Endothelial cell of umbilical vein (primary cell): ENCODE measurements at regions not wholly inside any gene's neighbourhood (a gene's known extent, or its start where the extent isn't known, plus 50 kb on each side); places are given as distances from the start of the nearest gene placed in this dataset.

Experiments
- BruUV-seq: library from RNA; stranded (reverse); fragments of 400-500 nt; replicated peaks from 2 replicates; lab custom pipeline; 2021; lab: Mats Ljungman, UMichigan
- CTCF ChIA-PET: fragments of 300-600, 350-600 bp; sonication (Branson Sonifier 250); formaldehyde crosslinking; loops from one replicate; lab custom pipeline; 2021; ENCODE audit warnings: antibody characterized with exemption, inconsistent platforms; lab: Charles Lee
- POLR2A ChIA-PET: fragments of 300-600, 350-600 bp; sonication (Branson Sonifier 250); formaldehyde crosslinking; loops from one replicate; lab custom pipeline; 2021; ENCODE audit warnings: antibody characterized with exemption, inconsistent platforms; lab: Charles Lee
- DNase-seq: peaks from one replicate; pipeline ENCODE4 v3.0.0-alpha.2; 2011; ENCODE audit warnings: low read depth, low spot score
- FAIRE-seq: peaks from 2 replicates; lab custom pipeline; 2011; peaks lifted over from hg19 to GRCh38; lab: Jason Lieb, UNC
- H2AFZ ChIP-seq: 2 replicates; pipeline ENCODE4 v1.6.0; 2012; ENCODE audit warnings: low read depth, low read length, control low read depth, inconsistent platforms
- H3K27ac ChIP-seq: 2 replicates; pipeline ENCODE4 v1.5.1; 2011; ENCODE audit warnings: low read depth, mild to moderate bottlenecking, control low read depth, low read length, moderate library complexity; ENCODE audit not compliant: insufficient read depth
- H3K27me3 ChIP-seq, 2 experiments: 2 replicates each; pipeline versions ENCODE4 v1.6.0 to v1.6.1; 2011; ENCODE audit warnings: low read length in 2 of 2, mixed read lengths in 1 of 2; ENCODE audit not compliant: control insufficient read depth in 2 of 2, insufficient read depth in 2 of 2
- H3K36me3 ChIP-seq, 2 experiments: 2 replicates in 1 of 2; 3 replicates in 1 of 2; pipeline ENCODE4 v1.5.1; 2011; ENCODE audit warnings: low read length in 2 of 2, mild to moderate bottlenecking in 1 of 2, moderate library complexity in 1 of 2; ENCODE audit not compliant: control insufficient read depth in 2 of 2, insufficient read depth in 2 of 2; ENCODE audit errors: extremely low read depth in 1 of 2
- H3K4me1 ChIP-seq: 3 replicates; pipeline ENCODE4 v1.5.1; 2011; ENCODE audit warnings: mild to moderate bottlenecking, low read length; ENCODE audit not compliant: control insufficient read depth, insufficient read depth; ENCODE audit errors: extremely low read depth
- H3K4me2 ChIP-seq: 2 replicates; pipeline ENCODE4 v1.6.1; 2011; ENCODE audit warnings: low read length, control low read depth, mixed read lengths; ENCODE audit not compliant: insufficient read depth
- H3K4me3 ChIP-seq, 3 experiments: fragments of 200-600 bp in 1 of 3; sonication (generic), shearing (Covaris generic) in 1 of 3; replicated peaks in 1 of 3; 2 replicates each; pipeline ENCODE4 v1.5.1; 2011 to 2016; ENCODE audit warnings: control low read depth in 3 of 3, low read length in 3 of 3, mild to moderate bottlenecking in 2 of 3, inconsistent platforms in 1 of 3, low read depth in 1 of 3, moderate library complexity in 1 of 3; ENCODE audit not compliant: insufficient read depth in 1 of 3
- H3K79me2 ChIP-seq: 2 replicates; pipeline ENCODE4 v1.6.0; 2012; ENCODE audit warnings: low read length, inconsistent platforms; ENCODE audit not compliant: control insufficient read depth, insufficient read depth
- H3K9ac ChIP-seq: replicated peaks from 2 replicates; pipeline ENCODE3; 2011; ENCODE audit warnings: low read length, control low read depth; ENCODE audit not compliant: insufficient read depth; ENCODE audit errors: extremely low read depth
- H3K9me1 ChIP-seq: replicated peaks from 3 replicates; pipeline ENCODE4 v1.6.0; 2011; ENCODE audit warnings: mild to moderate bottlenecking, low read length; ENCODE audit not compliant: control insufficient read depth, insufficient read depth; ENCODE audit errors: extremely low read depth
- H3K9me3 ChIP-seq: replicated peaks from 2 replicates; pipeline ENCODE4 v1.5.1; 2012; ENCODE audit warnings: low read length, inconsistent platforms; ENCODE audit not compliant: control insufficient read depth, insufficient read depth
- H4K20me1 ChIP-seq: replicated peaks from 2 replicates; pipeline ENCODE3; 2011; ENCODE audit warnings: mild to moderate bottlenecking, low read length; ENCODE audit not compliant: control insufficient read depth, insufficient read depth; ENCODE audit errors: extremely low read depth
- EZH2 ChIP-seq: IDR thresholded peaks from 2 replicates; pipeline ENCODE4 v1.6.1; 2012; ENCODE audit warnings: borderline replicate concordance, low read depth, mild to moderate bottlenecking, moderate library complexity, low read length, inconsistent platforms; ENCODE audit not compliant: severe bottlenecking
- FOS ChIP-seq: IDR thresholded peaks from 2 replicates; pipeline ENCODE4 v1.6.1; 2011; ENCODE audit warnings: mild to moderate bottlenecking, low read length, moderate library complexity, borderline replicate concordance; ENCODE audit not compliant: insufficient read depth
- GATA2 ChIP-seq: IDR thresholded peaks from 2 replicates; pipeline ENCODE4 v1.7.0; 2011; ENCODE audit warnings: low read depth, mild to moderate bottlenecking, moderate library complexity, mixed read lengths, low read length; ENCODE audit not compliant: insufficient read length, insufficient read depth
- JUN ChIP-seq: IDR thresholded peaks from 2 replicates; pipeline ENCODE4 v1.6.1; 2011; ENCODE audit warnings: borderline replicate concordance, low read depth; ENCODE audit not compliant: insufficient read length, insufficient read depth
- MYC ChIP-seq: IDR thresholded peaks from one replicate; pipeline ENCODE4 v1.6.1; 2011; ENCODE audit warnings: mild to moderate bottlenecking, low read depth, low read length
- POLR2A ChIP-seq: IDR thresholded peaks from 2 replicates; pipeline ENCODE4 v1.6.1; 2012; ENCODE audit warnings: low read depth, mild to moderate bottlenecking, control low read depth, low read length
- POLR2AphosphoS5 ChIP-seq: IDR thresholded peaks from 2 replicates; pipeline ENCODE4 v1.6.1; 2012; ENCODE audit warnings: low read depth, mild to moderate bottlenecking, control low read depth, low read length, moderate library complexity; ENCODE audit not compliant: insufficient read depth
- dilution Hi-C: fragments of 300-500 bp; cut with MboI; formaldehyde crosslinking; loops from one replicate; pipeline ENCODE4 v1.15.0; 2019; ENCODE audit warnings: low sequenced_read_pairs; ENCODE audit not compliant: extremely low pct_ligation_motif_present
- intact Hi-C: fragments of 100-400 bp; cut with micrococcal nuclease; formaldehyde crosslinking; loops from one replicate; pipeline ENCODE4 v1.10.0; 2022
- TF ChIP-seq, protein P1 (sequence below), 2 donors: IDR thresholded peaks; 1 replicate in 1 of 2; 2 replicates in 1 of 2; pipeline ENCODE4 v1.5.1; 2011; ENCODE audit warnings: low read length in 2 of 2, mild to moderate bottlenecking in 2 of 2, moderate library complexity in 2 of 2, control low read depth in 1 of 2, inconsistent platforms in 1 of 2, low read depth in 1 of 2; ENCODE audit not compliant: insufficient read depth in 1 of 2; ENCODE audit errors: extremely low read depth in 1 of 2
- TF ChIP-seq, protein P2 (sequence below): IDR thresholded peaks from 2 replicates; pipeline ENCODE4 v1.6.1; 2011; ENCODE audit not compliant: insufficient read depth, insufficient read length

DNA sequence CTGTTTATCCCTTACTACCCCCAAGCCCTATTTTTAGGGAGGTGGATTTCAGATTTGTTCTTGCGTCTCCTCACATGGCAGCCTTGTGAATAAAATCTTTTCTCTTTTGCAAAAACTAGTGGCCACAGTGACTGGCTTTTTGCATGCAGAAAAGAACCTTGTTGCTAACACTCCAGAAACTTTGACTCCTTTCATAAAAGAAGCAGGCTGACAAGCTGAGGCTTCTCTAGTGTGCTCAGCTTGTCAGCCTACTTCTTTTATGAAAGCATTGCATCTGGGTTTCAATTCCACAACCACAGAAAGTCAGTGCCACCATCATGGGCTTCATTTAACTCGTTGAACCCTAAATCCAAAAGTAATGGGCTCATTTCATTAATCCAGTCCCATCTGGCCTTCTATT lies 761.0 kb upstream of the COBL start:
- H3K27me3 ChIP-seq, result no peaks in the 10 kb centered on the region
- H3K4me3 ChIP-seq, result no peak overlapping the region
- no TSS peak for BruUV-seq
- no peaks in the 10 kb centered on the region for H3K4me1 ChIP-seq
- H3K27ac ChIP-seq, result no peak overlapping the region
- no peak for TF ChIP-seq POLR2AphosphoS5
- TF ChIP-seq, protein P1, sequence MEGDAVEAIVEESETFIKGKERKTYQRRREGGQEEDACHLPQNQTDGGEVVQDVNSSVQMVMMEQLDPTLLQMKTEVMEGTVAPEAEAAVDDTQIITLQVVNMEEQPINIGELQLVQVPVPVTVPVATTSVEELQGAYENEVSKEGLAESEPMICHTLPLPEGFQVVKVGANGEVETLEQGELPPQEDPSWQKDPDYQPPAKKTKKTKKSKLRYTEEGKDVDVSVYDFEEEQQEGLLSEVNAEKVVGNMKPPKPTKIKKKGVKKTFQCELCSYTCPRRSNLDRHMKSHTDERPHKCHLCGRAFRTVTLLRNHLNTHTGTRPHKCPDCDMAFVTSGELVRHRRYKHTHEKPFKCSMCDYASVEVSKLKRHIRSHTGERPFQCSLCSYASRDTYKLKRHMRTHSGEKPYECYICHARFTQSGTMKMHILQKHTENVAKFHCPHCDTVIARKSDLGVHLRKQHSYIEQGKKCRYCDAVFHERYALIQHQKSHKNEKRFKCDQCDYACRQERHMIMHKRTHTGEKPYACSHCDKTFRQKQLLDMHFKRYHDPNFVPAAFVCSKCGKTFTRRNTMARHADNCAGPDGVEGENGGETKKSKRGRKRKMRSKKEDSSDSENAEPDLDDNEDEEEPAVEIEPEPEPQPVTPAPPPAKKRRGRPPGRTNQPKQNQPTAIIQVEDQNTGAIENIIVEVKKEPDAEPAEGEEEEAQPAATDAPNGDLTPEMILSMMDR (IDR thresholded peaks at IDR 0.05; ENCODE audit: extremely low read depth in 1 of 2, insufficient read depth in 1 of 2, low read depth in 1 of 2, low read length in 2 of 2), result no peak
- no peak for TF ChIP-seq MYC
- no peak for TF ChIP-seq EZH2
- TF ChIP-seq FOS, result no peak
- TF ChIP-seq GATA2, result no peak
- TF ChIP-seq, protein P2, sequence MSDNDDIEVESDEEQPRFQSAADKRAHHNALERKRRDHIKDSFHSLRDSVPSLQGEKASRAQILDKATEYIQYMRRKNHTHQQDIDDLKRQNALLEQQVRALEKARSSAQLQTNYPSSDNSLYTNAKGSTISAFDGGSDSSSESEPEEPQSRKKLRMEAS, result no peak
- no peak for TF ChIP-seq POLR2A
- no peak for TF ChIP-seq JUN
- DNase-seq (no peak), FAIRE-seq (no peak)
- no peak overlapping the region for H3K4me2 ChIP-seq
- H3K79me2 ChIP-seq, result no peaks in the 10 kb centered on the region
- CTCF ChIA-PET, result no interaction called here
- H4K20me1 ChIP-seq, result no peaks in the 10 kb centered on the region
- POLR2A ChIA-PET, result no interaction called here
- H3K36me3 ChIP-seq, result no peaks in the 10 kb centered on the region
- intact Hi-C loops, result no loop called here
- dilution Hi-C loops, result no loop called here
- no peak overlapping the region for H3K9ac ChIP-seq
- no peaks in the 10 kb centered on the region for H3K9me1 ChIP-seq
- no peak overlapping the region for H2AFZ ChIP-seq
- no peaks in the 10 kb centered on the region for H3K9me3 ChIP-seq
